Caco-2 (cell line): ENCODE measurements at regions not wholly inside any gene's neighbourhood (a gene's known extent, or its start where the extent isn't known, plus 50 kb on each side); places are given as distances from the start of the nearest gene placed in this dataset.

Source experiments
- BruUV-seq: library from RNA; stranded (reverse); fragments of 400-500 nt; replicated peaks from 2 replicates; lab custom pipeline; 2021; lab: Mats Ljungman, UMichigan
- CTCF ChIA-PET: fragments of 300-600 bp; sonication (Branson Sonifier 250); formaldehyde crosslinking; loops from one replicate; lab custom pipeline; 2022; ENCODE audit warnings: antibody characterized with exemption; lab: Charles Lee
- POLR2A ChIA-PET: fragments of 300-600 bp; sonication (Branson Sonifier 250); formaldehyde crosslinking; loops from one replicate; lab custom pipeline; 2022; ENCODE audit warnings: antibody characterized with exemption; lab: Charles Lee
- DNase-seq, 2 experiments: peaks; one replicate each; pipeline versions ENCODE4 v3.0.0 to v3.0.0-alpha.2; 2020 to 2022
- H3K27me3 ChIP-seq: replicated peaks from 2 replicates; pipeline ENCODE4 v1.6.0; 2011; ENCODE audit warnings: low read length; ENCODE audit not compliant: control insufficient read depth, insufficient read depth
- H3K36me3 ChIP-seq: 2 replicates; pipeline ENCODE4 v1.5.1; 2011; ENCODE audit warnings: low read length; ENCODE audit not compliant: control insufficient read depth, insufficient read depth
- H3K4me1 ChIP-seq: fragments of 250-450 bp; sonication (Bioruptor Pico); 2 replicates; pipeline ENCODE4 v1.5.1; 2020; ENCODE audit warnings: mild to moderate bottlenecking
- H3K4me3 ChIP-seq: 2 replicates; pipeline ENCODE4 v1.5.1; 2011; ENCODE audit warnings: low read depth, mild to moderate bottlenecking, control low read depth, low read length
- H3K9me3 ChIP-seq: fragments of 250-450 bp; sonication (Bioruptor Pico); 2 replicates; pipeline ENCODE4 v1.5.1; 2020; ENCODE audit warnings: mild to moderate bottlenecking, moderate library complexity
- H3K27ac Mint-ChIP-seq: one replicate; pipeline ENCODE4 v1.8.0; 2022; ENCODE audit warnings: mixed read lengths; ENCODE audit not compliant: unreplicated experiment
- H3K27me3 Mint-ChIP-seq: one replicate; pipeline ENCODE4 v1.8.0; 2022; ENCODE audit warnings: mixed read lengths; ENCODE audit not compliant: insufficient read depth, unreplicated experiment
- H3K36me3 Mint-ChIP-seq: one replicate; pipeline ENCODE4 v1.8.0; 2022; ENCODE audit warnings: mild to moderate bottlenecking, mixed read lengths; ENCODE audit not compliant: insufficient read depth, unreplicated experiment
- H3K4me1 Mint-ChIP-seq: one replicate; pipeline ENCODE4 v1.8.0; 2022; ENCODE audit warnings: low read depth, mixed read lengths; ENCODE audit not compliant: unreplicated experiment
- H3K4me3 Mint-ChIP-seq: one replicate; pipeline ENCODE4 v1.8.0; 2022; ENCODE audit warnings: mild to moderate bottlenecking, moderate library complexity, mixed read lengths; ENCODE audit not compliant: unreplicated experiment
- H3K9me3 Mint-ChIP-seq: one replicate; pipeline ENCODE4 v1.8.0; 2022; ENCODE audit warnings: mixed read lengths; ENCODE audit not compliant: unreplicated experiment
- intact Hi-C: fragments of 100-400 bp; cut with micrococcal nuclease; formaldehyde crosslinking; loops from one replicate; pipeline ENCODE4 v1.10.0; 2022; ENCODE audit not compliant: unreplicated experiment
- TF ChIP-seq, protein P1 (sequence below), 2 experiments: fragments of 200-600 bp in 1 of 2; IDR thresholded peaks; 1 replicate in 1 of 2; 2 replicates in 1 of 2; pipeline versions ENCODE4 v1.5.1 to v1.8.0; 2011 to 2022; ENCODE audit warnings: antibody characterized with exemption in 1 of 2, control low read depth in 1 of 2, inconsistent platforms in 1 of 2, low read depth in 1 of 2, low read length in 1 of 2, mild to moderate bottlenecking in 1 of 2, moderate library complexity in 1 of 2; ENCODE audit not compliant: insufficient read depth in 1 of 2, severe bottlenecking in 1 of 2, unreplicated experiment in 1 of 2

DNA sequence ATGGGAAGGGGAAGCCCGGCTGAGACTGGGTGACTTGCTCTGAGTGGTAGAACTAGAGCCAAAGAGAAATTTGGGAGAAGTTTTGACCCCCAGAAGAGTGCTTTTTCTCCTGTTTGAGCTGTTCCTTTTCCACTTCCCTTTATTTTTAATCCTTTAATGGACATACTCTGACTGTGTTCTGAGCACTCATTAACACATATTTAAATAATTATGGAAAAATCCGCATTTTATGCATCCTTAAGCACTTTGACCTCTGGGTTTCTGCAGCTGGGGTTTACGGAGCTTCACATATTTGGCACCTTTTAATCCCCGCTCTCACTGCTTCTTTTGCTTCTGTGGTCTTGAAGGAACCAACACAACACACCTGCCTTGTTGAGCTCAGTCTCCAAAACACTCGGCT lies 114.7 kb downstream of the FOXL1 start:
- ChIA-PET CTCF (no interaction called here), POLR2A (no interaction called here)
- Mint-ChIP-seq H3K9me3 (no peaks in the 10 kb centered on the region), H3K4me3 (no peak overlapping the region), H3K27me3 (peaks cover 5% of the 10 kb centered on the region), H3K36me3 (no peaks in the 10 kb centered on the region), H3K27ac (no peak overlapping the region), H3K4me1 (no peaks in the 10 kb centered on the region)
- Histone ChIP-seq H3K4me1 (no peaks in the 10 kb centered on the region), H3K4me3 (no peak overlapping the region), H3K27me3 (no peaks in the 10 kb centered on the region), H3K36me3 (no peaks in the 10 kb centered on the region), H3K9me3 (no peaks in the 10 kb centered on the region)
- DNase-seq = no peak
- intact Hi-C loops = no loop called here
- no TSS peak for BruUV-seq
- TF ChIP-seq, protein P1, sequence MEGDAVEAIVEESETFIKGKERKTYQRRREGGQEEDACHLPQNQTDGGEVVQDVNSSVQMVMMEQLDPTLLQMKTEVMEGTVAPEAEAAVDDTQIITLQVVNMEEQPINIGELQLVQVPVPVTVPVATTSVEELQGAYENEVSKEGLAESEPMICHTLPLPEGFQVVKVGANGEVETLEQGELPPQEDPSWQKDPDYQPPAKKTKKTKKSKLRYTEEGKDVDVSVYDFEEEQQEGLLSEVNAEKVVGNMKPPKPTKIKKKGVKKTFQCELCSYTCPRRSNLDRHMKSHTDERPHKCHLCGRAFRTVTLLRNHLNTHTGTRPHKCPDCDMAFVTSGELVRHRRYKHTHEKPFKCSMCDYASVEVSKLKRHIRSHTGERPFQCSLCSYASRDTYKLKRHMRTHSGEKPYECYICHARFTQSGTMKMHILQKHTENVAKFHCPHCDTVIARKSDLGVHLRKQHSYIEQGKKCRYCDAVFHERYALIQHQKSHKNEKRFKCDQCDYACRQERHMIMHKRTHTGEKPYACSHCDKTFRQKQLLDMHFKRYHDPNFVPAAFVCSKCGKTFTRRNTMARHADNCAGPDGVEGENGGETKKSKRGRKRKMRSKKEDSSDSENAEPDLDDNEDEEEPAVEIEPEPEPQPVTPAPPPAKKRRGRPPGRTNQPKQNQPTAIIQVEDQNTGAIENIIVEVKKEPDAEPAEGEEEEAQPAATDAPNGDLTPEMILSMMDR (IDR thresholded peaks at IDR 0.05; ENCODE audit: insufficient read depth in 1 of 2, low read depth in 1 of 2, low read length in 1 of 2, severe bottlenecking in 1 of 2, unreplicated experiment in 1 of 2) = no peak

DNA sequence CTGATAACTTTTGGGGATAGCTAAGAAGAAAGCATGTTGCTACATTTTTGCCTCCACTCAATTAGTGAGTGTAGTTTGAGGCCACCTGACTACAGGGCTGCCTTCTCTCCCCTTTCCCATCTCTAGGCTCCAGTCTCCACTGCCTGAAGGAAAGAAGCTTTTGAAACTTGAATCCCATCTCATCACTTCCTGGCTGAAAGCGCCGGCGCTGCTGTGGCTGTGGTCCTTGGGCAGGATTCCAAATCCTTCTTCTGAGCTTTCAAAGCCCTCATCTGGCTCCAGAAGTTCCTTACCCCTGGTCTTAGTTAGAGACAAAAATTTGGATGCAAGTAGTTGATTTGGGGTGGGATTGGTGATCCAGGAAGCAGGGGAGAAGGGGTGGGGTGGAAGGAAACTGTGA lies 119.4 kb downstream of the FOXL1 start:
- POLR2A ChIA-PET = no interaction called here
- no peak for DNase-seq
- no TSS peak for BruUV-seq
- Histone ChIP-seq H3K4me3 (no peak overlapping the region), H3K27me3 (no peaks in the 10 kb centered on the region), H3K4me1 (no peaks in the 10 kb centered on the region), H3K9me3 (no peaks in the 10 kb centered on the region), H3K36me3 (no peaks in the 10 kb centered on the region)
- CTCF ChIA-PET = interaction anchor here (0.7 kb wide), 1 partner anchor 10 kb away, joined by 3 read pairs; no protein-coding TSS in a partner anchor
- intact Hi-C loops = no loop called here
- H3K9me3 Mint-ChIP-seq = no peaks in the 10 kb centered on the region
- no peak overlapping the region for H3K4me3 Mint-ChIP-seq
- TF ChIP-seq, protein P1 (IDR thresholded peaks at IDR 0.05; ENCODE audit: insufficient read depth in 1 of 2, low read depth in 1 of 2, low read length in 1 of 2, severe bottlenecking in 1 of 2, unreplicated experiment in 1 of 2) = no peak
- H3K4me1 Mint-ChIP-seq = no peaks in the 10 kb centered on the region
- no peaks in the 10 kb centered on the region for H3K36me3 Mint-ChIP-seq
- peaks cover 5% of the 10 kb centered on the region for H3K27me3 Mint-ChIP-seq
- no peak overlapping the region for H3K27ac Mint-ChIP-seq

DNA sequence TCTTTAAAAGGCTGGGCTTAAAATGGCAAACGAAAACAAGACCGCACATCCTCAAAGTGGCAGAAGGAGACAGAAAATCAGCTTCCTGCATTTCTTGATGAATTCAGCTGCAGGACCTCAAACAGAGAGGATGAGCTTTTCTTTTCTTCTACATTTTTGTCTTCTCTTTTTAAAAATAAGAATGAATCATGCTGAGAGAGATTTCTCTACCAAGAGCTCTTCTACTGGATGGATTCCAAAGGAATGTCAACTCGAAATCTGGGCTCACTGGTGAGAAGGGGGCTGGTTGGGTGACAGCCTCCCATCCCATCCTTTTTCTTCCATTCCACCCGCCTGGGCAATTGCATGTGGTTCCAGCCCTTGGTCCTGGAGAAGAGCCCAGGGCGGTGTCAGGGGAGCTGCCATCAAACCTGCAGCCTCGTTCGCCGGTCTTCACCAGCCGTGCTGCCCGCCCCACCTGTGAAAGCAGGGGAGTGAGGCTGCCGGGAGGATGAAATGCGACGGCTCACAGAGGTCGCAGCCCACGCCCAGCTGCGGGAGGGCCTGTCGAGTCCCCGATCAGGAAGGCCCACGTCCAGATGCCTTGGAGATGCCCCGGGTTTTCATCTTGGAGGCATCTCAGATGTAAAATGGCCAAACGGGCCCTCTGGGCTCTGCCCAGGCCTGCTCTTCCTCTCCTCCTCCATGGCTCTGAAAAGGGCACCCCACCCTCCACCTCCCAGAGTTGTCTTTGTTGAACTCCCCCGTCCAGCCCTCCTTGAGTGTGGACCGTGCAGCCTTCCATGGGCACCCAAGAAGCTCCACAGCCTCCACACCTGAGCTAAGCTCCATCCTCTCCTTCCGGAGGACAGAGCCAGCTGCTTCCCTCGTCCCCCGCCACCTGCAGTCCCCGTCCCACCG lies 121.9 kb downstream of the FOXL1 start:
- H3K4me3 Mint-ChIP-seq = no peak overlapping the region
- CTCF ChIA-PET = no interaction called here
- TF ChIP-seq, protein P1 (IDR thresholded peaks at IDR 0.05; ENCODE audit: insufficient read depth in 1 of 2, low read depth in 1 of 2, low read length in 1 of 2, severe bottlenecking in 1 of 2, unreplicated experiment in 1 of 2) = no peak

More for the DNA sequence above, 121.9 kb downstream of the FOXL1 start:
- H3K27me3 ChIP-seq = no peaks in the 10 kb centered on the region
- BruUV-seq = no TSS peak
- H3K4me3 ChIP-seq = no peak overlapping the region
- Mint-ChIP-seq H3K27me3 (peaks cover 2% of the 10 kb centered on the region), H3K9me3 (peaks cover under 1% of the 10 kb centered on the region), H3K36me3 (no peaks in the 10 kb centered on the region), H3K27ac (no peak overlapping the region), H3K4me1 (no peaks in the 10 kb centered on the region)
- no peaks in the 10 kb centered on the region for H3K36me3 ChIP-seq
- no peaks in the 10 kb centered on the region for H3K4me1 ChIP-seq
- POLR2A ChIA-PET = no interaction called here
- DNase-seq = no peak
- no peaks in the 10 kb centered on the region for H3K9me3 ChIP-seq
- intact Hi-C loops = no loop called here
